Liver (tissue), 8 donors: ENCODE measurements at regions not wholly inside any gene's neighbourhood (a gene's known extent, or its start where the extent isn't known, plus 50 kb on each side); places are given as distances from the start of the nearest gene placed in this dataset.

Source experiments
- DNase-seq: peaks from one replicate; pipeline ENCODE4 v3.0.0-alpha.2; 2017; ENCODE audit warnings: low spot score
- H3K27ac ChIP-seq, 2 donors: one replicate each; pipeline ENCODE4 v1.7.0; 2013; ENCODE audit warnings: inconsistent platforms in 2 of 2, low read length in 2 of 2, control low read depth in 1 of 2, low read depth in 1 of 2, mild to moderate bottlenecking in 1 of 2
- H3K27me3 ChIP-seq, 4 donors: one replicate each; pipeline versions ENCODE4 v1.6.1 to v1.7.0; 2013; ENCODE audit warnings: low read length in 3 of 4, inconsistent platforms in 1 of 4, mild to moderate bottlenecking in 1 of 4, moderate library complexity in 1 of 4; ENCODE audit not compliant: control insufficient read depth in 4 of 4, insufficient read depth in 4 of 4
- H3K36me3 ChIP-seq, 4 donors: one replicate each; pipeline versions ENCODE4 v1.6.1 to v1.7.0; 2013; ENCODE audit warnings: low read length in 3 of 4, mild to moderate bottlenecking in 3 of 4, low read depth in 1 of 4, moderate library complexity in 1 of 4; ENCODE audit not compliant: control insufficient read depth in 4 of 4, insufficient read depth in 3 of 4
- H3K4me1 ChIP-seq, 4 donors: one replicate each; pipeline versions ENCODE4 v1.6.1 to v1.7.0; 2013; ENCODE audit warnings: low read length in 3 of 4, mild to moderate bottlenecking in 3 of 4, moderate library complexity in 1 of 4; ENCODE audit not compliant: control insufficient read depth in 4 of 4, insufficient read depth in 4 of 4
- H3K4me3 ChIP-seq, 3 donors: one replicate each; pipeline versions ENCODE4 v1.6.1 to v1.7.0; 2013; ENCODE audit warnings: low read length in 3 of 3, control low read depth in 1 of 3, low read depth in 1 of 3, mild to moderate bottlenecking in 1 of 3
- H3K9ac ChIP-seq, 2 donors: one replicate each; pipeline ENCODE4 v1.7.0; 2013; ENCODE audit warnings: low read length in 2 of 2, mild to moderate bottlenecking in 2 of 2, moderate library complexity in 2 of 2, control low read depth in 1 of 2, low read depth in 1 of 2
- H3K9me3 ChIP-seq, 4 donors: one replicate each; pipeline versions ENCODE4 v1.6.1 to v1.7.0; 2013; ENCODE audit warnings: low read length in 3 of 4; ENCODE audit not compliant: control insufficient read depth in 4 of 4
- EGR1 ChIP-seq, 2 donors: IDR thresholded peaks; 2 replicates each; pipeline ENCODE4 v1.6.1; 2016 to 2018; ENCODE audit warnings: antibody characterized with exemption in 2 of 2, low read depth in 2 of 2
- FOXA1 ChIP-seq: IDR thresholded peaks from 2 replicates; pipeline ENCODE4 v1.6.1; 2016; ENCODE audit warnings: antibody characterized with exemption
- FOXA2 ChIP-seq: IDR thresholded peaks from 2 replicates; pipeline ENCODE4 v1.6.1; 2016; ENCODE audit warnings: antibody characterized with exemption
- GABPA ChIP-seq, 2 donors: IDR thresholded peaks in 1 of 2; conservative IDR thresholded peaks in 1 of 2; 2 replicates each; pipeline ENCODE4 v1.6.1; 2016; ENCODE audit warnings: antibody characterized with exemption in 2 of 2, mild to moderate bottlenecking in 1 of 2, moderate library complexity in 1 of 2
- HNF4A ChIP-seq, 2 donors: conservative IDR thresholded peaks; 2 replicates each; pipeline ENCODE4 v1.6.1; 2016; ENCODE audit warnings: antibody characterized with exemption in 2 of 2, mild to moderate bottlenecking in 2 of 2
- HNF4G ChIP-seq: IDR thresholded peaks from 2 replicates; pipeline ENCODE4 v1.6.1; 2016; ENCODE audit warnings: antibody characterized with exemption
- JUND ChIP-seq, 2 donors: IDR thresholded peaks; 2 replicates each; pipeline ENCODE4 v1.6.1; 2016; ENCODE audit warnings: antibody characterized with exemption in 2 of 2
- NR2F2 ChIP-seq: IDR thresholded peaks from 2 replicates; pipeline ENCODE4 v1.6.1; 2016; ENCODE audit warnings: antibody characterized with exemption
- RAD21 ChIP-seq, 2 donors: IDR thresholded peaks; 2 replicates each; pipeline ENCODE4 v1.6.1; 2016; ENCODE audit warnings: antibody characterized with exemption in 2 of 2, mild to moderate bottlenecking in 2 of 2
- RXRA ChIP-seq, 2 donors: IDR thresholded peaks; 2 replicates each; pipeline ENCODE4 v1.6.1; 2017 to 2018; ENCODE audit warnings: antibody characterized with exemption in 2 of 2, mild to moderate bottlenecking in 1 of 2
- SP1 ChIP-seq: IDR thresholded peaks from 2 replicates; pipeline ENCODE4 v1.6.1; 2018; ENCODE audit warnings: antibody characterized with exemption, mild to moderate bottlenecking
- TAF1 ChIP-seq: conservative IDR thresholded peaks from 2 replicates; pipeline ENCODE4 v1.6.1; 2016; ENCODE audit warnings: antibody characterized with exemption, mild to moderate bottlenecking
- YY1 ChIP-seq: IDR thresholded peaks from 2 replicates; pipeline ENCODE4 v1.6.1; 2016; ENCODE audit warnings: antibody characterized with exemption, mild to moderate bottlenecking
- WGBS: extraction: QIAGEN DNeasy Blood & Tissue Kit; methylation state at CpG from one replicate; pipeline ENCODE4 v1.1.7; 2013; 5-methylcytosine and 5-hydroxymethylcytosine counted together
- TF ChIP-seq, protein P1 (sequence below): IDR thresholded peaks from 2 replicates; pipeline ENCODE4 v1.6.1; 2016; ENCODE audit warnings: antibody characterized with exemption, mild to moderate bottlenecking
- TF ChIP-seq, protein P2 (sequence below): IDR thresholded peaks from 2 replicates; pipeline ENCODE4 v1.6.1; 2016; ENCODE audit warnings: antibody characterized with exemption
- TF ChIP-seq, protein P3 (sequence below): IDR thresholded peaks from 2 replicates; pipeline ENCODE4 v1.6.1; 2016; ENCODE audit warnings: antibody characterized with exemption
- TF ChIP-seq, protein P4 (sequence below): fragments of 150-350 bp; IDR thresholded peaks from 2 replicates; pipeline ENCODE4 v1.5.1; 2017; ENCODE audit warnings: improper control_type of control experiment, low read depth, low read length; ENCODE audit not compliant: missing input control
- TF ChIP-seq, protein P5 (sequence below): IDR thresholded peaks from 2 replicates; pipeline ENCODE4 v1.6.1; 2016; ENCODE audit warnings: antibody characterized with exemption
- donor health status: healthy.
- donor health status: healthy.
- donor health status: healthy.
- donor health status: healthy.
- donor health status: healthy.

DNA sequence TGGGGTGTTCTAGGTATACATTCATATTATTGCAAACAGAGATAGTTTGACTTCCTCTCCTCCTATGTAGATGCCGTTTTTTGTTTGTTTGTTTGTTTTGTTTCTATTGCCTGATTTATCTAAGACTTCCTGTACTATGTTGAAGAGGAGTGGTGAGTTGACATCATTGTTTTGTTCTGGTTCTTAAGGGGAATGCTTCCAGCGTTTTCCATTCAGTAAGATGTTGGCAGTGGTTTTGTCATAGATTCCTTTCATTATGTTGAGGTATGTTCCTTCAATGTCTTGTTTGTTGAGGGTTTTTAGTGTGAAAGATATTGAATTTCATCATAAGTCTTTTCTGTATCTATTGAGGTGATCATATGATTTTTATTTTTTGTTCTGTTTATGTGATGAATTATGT is 401.6 kb upstream of the EPHA5 start:
- no peak overlapping the region for H3K27ac ChIP-seq
- no peak for DNase-seq
- no peaks in the 10 kb centered on the region for H3K4me1 ChIP-seq
- TF ChIP-seq GABPA (IDR thresholded peaks at IDR 0.05 in 1 of 2, conservative IDR thresholded peaks at IDR 0.05 in 1 of 2) = no peak
- TF ChIP-seq RAD21 (IDR thresholded peaks at IDR 0.05) = no peak
- TF ChIP-seq YY1 = no peak
- TF ChIP-seq, protein P1, sequence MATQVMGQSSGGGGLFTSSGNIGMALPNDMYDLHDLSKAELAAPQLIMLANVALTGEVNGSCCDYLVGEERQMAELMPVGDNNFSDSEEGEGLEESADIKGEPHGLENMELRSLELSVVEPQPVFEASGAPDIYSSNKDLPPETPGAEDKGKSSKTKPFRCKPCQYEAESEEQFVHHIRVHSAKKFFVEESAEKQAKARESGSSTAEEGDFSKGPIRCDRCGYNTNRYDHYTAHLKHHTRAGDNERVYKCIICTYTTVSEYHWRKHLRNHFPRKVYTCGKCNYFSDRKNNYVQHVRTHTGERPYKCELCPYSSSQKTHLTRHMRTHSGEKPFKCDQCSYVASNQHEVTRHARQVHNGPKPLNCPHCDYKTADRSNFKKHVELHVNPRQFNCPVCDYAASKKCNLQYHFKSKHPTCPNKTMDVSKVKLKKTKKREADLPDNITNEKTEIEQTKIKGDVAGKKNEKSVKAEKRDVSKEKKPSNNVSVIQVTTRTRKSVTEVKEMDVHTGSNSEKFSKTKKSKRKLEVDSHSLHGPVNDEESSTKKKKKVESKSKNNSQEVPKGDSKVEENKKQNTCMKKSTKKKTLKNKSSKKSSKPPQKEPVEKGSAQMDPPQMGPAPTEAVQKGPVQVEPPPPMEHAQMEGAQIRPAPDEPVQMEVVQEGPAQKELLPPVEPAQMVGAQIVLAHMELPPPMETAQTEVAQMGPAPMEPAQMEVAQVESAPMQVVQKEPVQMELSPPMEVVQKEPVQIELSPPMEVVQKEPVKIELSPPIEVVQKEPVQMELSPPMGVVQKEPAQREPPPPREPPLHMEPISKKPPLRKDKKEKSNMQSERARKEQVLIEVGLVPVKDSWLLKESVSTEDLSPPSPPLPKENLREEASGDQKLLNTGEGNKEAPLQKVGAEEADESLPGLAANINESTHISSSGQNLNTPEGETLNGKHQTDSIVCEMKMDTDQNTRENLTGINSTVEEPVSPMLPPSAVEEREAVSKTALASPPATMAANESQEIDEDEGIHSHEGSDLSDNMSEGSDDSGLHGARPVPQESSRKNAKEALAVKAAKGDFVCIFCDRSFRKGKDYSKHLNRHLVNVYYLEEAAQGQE = no peak
- no peak for TF ChIP-seq RXRA (IDR thresholded peaks at IDR 0.05)
- TF ChIP-seq, protein P2, sequence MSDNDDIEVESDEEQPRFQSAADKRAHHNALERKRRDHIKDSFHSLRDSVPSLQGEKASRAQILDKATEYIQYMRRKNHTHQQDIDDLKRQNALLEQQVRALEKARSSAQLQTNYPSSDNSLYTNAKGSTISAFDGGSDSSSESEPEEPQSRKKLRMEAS = no peak
- TF ChIP-seq SP1 = no peak
- TF ChIP-seq FOXA2 = no peak
- TF ChIP-seq EGR1 (IDR thresholded peaks at IDR 0.05; ENCODE audit: low read depth in 2 of 2) = no peak
- no peak for TF ChIP-seq HNF4G
- TF ChIP-seq, protein P3, sequence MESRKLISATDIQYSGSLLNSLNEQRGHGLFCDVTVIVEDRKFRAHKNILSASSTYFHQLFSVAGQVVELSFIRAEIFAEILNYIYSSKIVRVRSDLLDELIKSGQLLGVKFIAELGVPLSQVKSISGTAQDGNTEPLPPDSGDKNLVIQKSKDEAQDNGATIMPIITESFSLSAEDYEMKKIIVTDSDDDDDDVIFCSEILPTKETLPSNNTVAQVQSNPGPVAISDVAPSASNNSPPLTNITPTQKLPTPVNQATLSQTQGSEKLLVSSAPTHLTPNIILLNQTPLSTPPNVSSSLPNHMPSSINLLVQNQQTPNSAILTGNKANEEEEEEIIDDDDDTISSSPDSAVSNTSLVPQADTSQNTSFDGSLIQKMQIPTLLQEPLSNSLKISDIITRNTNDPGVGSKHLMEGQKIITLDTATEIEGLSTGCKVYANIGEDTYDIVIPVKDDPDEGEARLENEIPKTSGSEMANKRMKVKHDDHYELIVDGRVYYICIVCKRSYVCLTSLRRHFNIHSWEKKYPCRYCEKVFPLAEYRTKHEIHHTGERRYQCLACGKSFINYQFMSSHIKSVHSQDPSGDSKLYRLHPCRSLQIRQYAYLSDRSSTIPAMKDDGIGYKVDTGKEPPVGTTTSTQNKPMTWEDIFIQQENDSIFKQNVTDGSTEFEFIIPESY = no peak
- TF ChIP-seq HNF4A (conservative IDR thresholded peaks at IDR 0.05) = no peak
- no peak for TF ChIP-seq FOXA1
- TF ChIP-seq, protein P4, sequence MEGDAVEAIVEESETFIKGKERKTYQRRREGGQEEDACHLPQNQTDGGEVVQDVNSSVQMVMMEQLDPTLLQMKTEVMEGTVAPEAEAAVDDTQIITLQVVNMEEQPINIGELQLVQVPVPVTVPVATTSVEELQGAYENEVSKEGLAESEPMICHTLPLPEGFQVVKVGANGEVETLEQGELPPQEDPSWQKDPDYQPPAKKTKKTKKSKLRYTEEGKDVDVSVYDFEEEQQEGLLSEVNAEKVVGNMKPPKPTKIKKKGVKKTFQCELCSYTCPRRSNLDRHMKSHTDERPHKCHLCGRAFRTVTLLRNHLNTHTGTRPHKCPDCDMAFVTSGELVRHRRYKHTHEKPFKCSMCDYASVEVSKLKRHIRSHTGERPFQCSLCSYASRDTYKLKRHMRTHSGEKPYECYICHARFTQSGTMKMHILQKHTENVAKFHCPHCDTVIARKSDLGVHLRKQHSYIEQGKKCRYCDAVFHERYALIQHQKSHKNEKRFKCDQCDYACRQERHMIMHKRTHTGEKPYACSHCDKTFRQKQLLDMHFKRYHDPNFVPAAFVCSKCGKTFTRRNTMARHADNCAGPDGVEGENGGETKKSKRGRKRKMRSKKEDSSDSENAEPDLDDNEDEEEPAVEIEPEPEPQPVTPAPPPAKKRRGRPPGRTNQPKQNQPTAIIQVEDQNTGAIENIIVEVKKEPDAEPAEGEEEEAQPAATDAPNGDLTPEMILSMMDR = no peak
- no peak for TF ChIP-seq NR2F2
- TF ChIP-seq TAF1 = no peak
- TF ChIP-seq, protein P5, sequence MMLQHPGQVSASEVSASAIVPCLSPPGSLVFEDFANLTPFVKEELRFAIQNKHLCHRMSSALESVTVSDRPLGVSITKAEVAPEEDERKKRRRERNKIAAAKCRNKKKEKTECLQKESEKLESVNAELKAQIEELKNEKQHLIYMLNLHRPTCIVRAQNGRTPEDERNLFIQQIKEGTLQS = no peak
- TF ChIP-seq JUND (IDR thresholded peaks at IDR 0.05) = no peak
- H3K9me3 ChIP-seq = peaks cover 0 to 3% (median 1%) of the 10 kb centered on the region in 4 donors
- H3K9ac ChIP-seq = no peak overlapping the region
- no peaks in the 10 kb centered on the region for H3K27me3 ChIP-seq
- 50% methylated on average over 2 of the region's 2 CpGs for WGBS
- no peaks in the 10 kb centered on the region for H3K36me3 ChIP-seq
- no peak overlapping the region for H3K4me3 ChIP-seq

DNA sequence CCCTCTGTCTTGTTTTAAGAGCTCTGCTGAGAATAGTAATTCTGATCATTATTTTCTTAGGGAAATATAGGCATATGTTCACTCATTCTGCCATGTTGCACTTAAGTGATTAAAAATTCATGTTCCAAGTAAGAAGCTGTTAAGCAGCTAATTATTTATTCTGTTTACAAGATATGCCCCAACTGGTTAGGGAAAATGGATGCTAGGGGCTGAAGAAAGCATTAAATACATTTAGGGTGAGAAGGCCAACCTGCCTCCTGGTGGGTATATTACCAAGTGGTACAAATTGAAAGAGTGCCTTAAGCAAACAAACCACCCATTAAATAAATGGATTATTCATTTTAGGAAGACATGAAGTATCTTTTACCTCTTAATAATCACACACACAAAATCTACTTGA is 392.6 kb upstream of the EPHA5 start:
- H3K36me3 ChIP-seq = no peaks in the 10 kb centered on the region
- no peak overlapping the region for H3K4me3 ChIP-seq
- no peaks in the 10 kb centered on the region for H3K27me3 ChIP-seq
- no peak overlapping the region for H3K9ac ChIP-seq
- no peak overlapping the region for H3K27ac ChIP-seq
- TF ChIP-seq NR2F2 (no peak), FOXA2 (no peak), YY1 (no peak), GABPA (IDR thresholded peaks at IDR 0.05 in 1 of 2, conservative IDR thresholded peaks at IDR 0.05 in 1 of 2) (no peak), TAF1 (no peak), EGR1 (IDR thresholded peaks at IDR 0.05; ENCODE audit: low read depth in 2 of 2) (no peak), FOXA1 (no peak), RAD21 (IDR thresholded peaks at IDR 0.05) (no peak), HNF4A (conservative IDR thresholded peaks at IDR 0.05) (no peak), SP1 (no peak), RXRA (IDR thresholded peaks at IDR 0.05) (no peak)
- TF ChIP-seq, protein P4 = no peak
- TF ChIP-seq, protein P2 = no peak
- TF ChIP-seq, protein P5 = no peak
- H3K9me3 ChIP-seq = no peaks in the 10 kb centered on the region
- H3K4me1 ChIP-seq = no peaks in the 10 kb centered on the region
- no peak for DNase-seq
